ENCODE measurements at regions not wholly inside any gene's neighbourhood (a gene's known extent, or its start where the extent isn't known, plus 50 kb on each side); places are given as distances from the start of the nearest gene placed in this dataset.

GRCh38 chr3:34066999-34067398, 268.6 kb downstream of the PDCD6IP start:
- Histone ChIP-seq H2AFZ (ENCODE audit: low read depth, low read length) (no peak overlapping the region), H3K79me2 (ENCODE audit: control insufficient read depth, insufficient read depth, low read length) (no peaks in the 10 kb centered on the region), H3K36me3 (ENCODE audit: control insufficient read depth in 2 of 2, extremely low read depth in 1 of 2, insufficient read depth in 2 of 2, low read length in 2 of 2) (no peaks in the 10 kb centered on the region), H3K9ac (replicated peaks; ENCODE audit: extremely low read depth, insufficient read depth, low read length) (no peak overlapping the region), H3K9me3 (replicated peaks; ENCODE audit: control insufficient read depth, insufficient read depth, low read length) (no peaks in the 10 kb centered on the region), H3K9me1 (replicated peaks; ENCODE audit: control insufficient read depth, extremely low read depth, insufficient read depth, low read length) (no peaks in the 10 kb centered on the region), H3K27me3 (ENCODE audit: control insufficient read depth in 2 of 2, insufficient read depth in 2 of 2, low read length in 2 of 2) (peaks cover 0 to 2% of the 10 kb centered on the region in 2 experiments), H3K27ac (ENCODE audit: insufficient read depth, low read depth, low read length) (no peak overlapping the region), H3K4me2 (ENCODE audit: insufficient read depth, low read length) (no peak overlapping the region), H3K4me1 (ENCODE audit: control insufficient read depth, extremely low read depth, insufficient read depth, low read length) (no peaks in the 10 kb centered on the region), H4K20me1 (replicated peaks; ENCODE audit: control insufficient read depth, extremely low read depth, insufficient read depth, low read length) (no peaks in the 10 kb centered on the region), H3K4me3 (replicated peaks in 1 of 3; ENCODE audit: insufficient read depth in 1 of 3, low read depth in 1 of 3, low read length in 3 of 3) (no peak overlapping the region)
- no TSS peak for BruUV-seq (replicated peaks)
- no peak for TF ChIP-seq MAX (IDR thresholded peaks at IDR 0.05; ENCODE audit: insufficient read depth, insufficient read length)
- TF ChIP-seq FOS (IDR thresholded peaks at IDR 0.05; ENCODE audit: borderline replicate concordance, insufficient read depth, low read length) = no peak
- TF ChIP-seq JUN (IDR thresholded peaks at IDR 0.05; ENCODE audit: borderline replicate concordance, insufficient read depth, insufficient read length, low read depth) = no peak
- no peak for TF ChIP-seq GATA2 (IDR thresholded peaks at IDR 0.05; ENCODE audit: insufficient read depth, insufficient read length, low read depth, low read length)
- no peak for TF ChIP-seq MYC (IDR thresholded peaks at IDR 0.05; ENCODE audit: low read depth, low read length)
- no peak for TF ChIP-seq EZH2 (IDR thresholded peaks at IDR 0.05; ENCODE audit: borderline replicate concordance, low read depth, low read length, severe bottlenecking)
- TF ChIP-seq CTCF (IDR thresholded peaks at IDR 0.05; ENCODE audit: extremely low read depth in 1 of 2, insufficient read depth in 1 of 2, low read depth in 1 of 2, low read length in 2 of 2) = no peak
- dilution Hi-C loops (cut with MboI; ENCODE audit: extremely low pct_ligation_motif_present, low sequenced_read_pairs) = no loop called here
- FAIRE-seq (no peak), DNase-seq (ENCODE audit: low read depth, low spot score) (no peak)
- POLR2A ChIA-PET = no interaction called here
- CTCF ChIA-PET = interaction anchor here (0.8 to 1.1 kb wide), 2 partner anchors 8 to 40 kb away, joined by 3 to 4 read pairs; no protein-coding TSS in a partner anchor
- intact Hi-C loops (cut with micrococcal nuclease) = no loop called here

Data from endothelial cell of umbilical vein (primary cell).